ENCODE measurements at regions not wholly inside any gene's neighbourhood (a gene's known extent, or its start where the extent isn't known, plus 50 kb on each side); places are given as distances from the start of the nearest gene placed in this dataset.

- Histone ChIP-seq H3K27ac (replicated peaks) (no peak overlapping the region), H3K27me3 (ENCODE audit: insufficient read depth, poor library complexity, severe bottlenecking) (no peaks in the 10 kb centered on the region), H3K4me3 (replicated peaks; ENCODE audit: insufficient read depth, low read length) (no peak overlapping the region)
- no peak for TF ChIP-seq CTCF (IDR thresholded peaks at IDR 0.05; ENCODE audit: insufficient read depth, low read length)
- no peak for TF ChIP-seq GABPA (IDR thresholded peaks at IDR 0.05; ENCODE audit: low read depth)
- no peak for TF ChIP-seq SPI1 (IDR thresholded peaks at IDR 0.05; ENCODE audit: borderline replicate concordance, low read depth)
- TF ChIP-seq POLR2AphosphoS5 (IDR thresholded peaks at IDR 0.05; ENCODE audit: low read depth), result no peak
- no peak for DNase-seq (ENCODE audit: low read depth in 1 of 2, low spot score in 1 of 2)
Observed at GRCh38 chr2:147646818-147647468, 197.9 kb upstream of the ACVR2A start.

GRCh38 chr2:147644491-147644890, 200.3 kb upstream of the ACVR2A start:
- DNase-seq (ENCODE audit: low read depth in 1 of 2, low spot score in 1 of 2), result no peak
- H3K4me3 ChIP-seq (replicated peaks; ENCODE audit: insufficient read depth, low read length), result no peak overlapping the region

GRCh38 chr2:147642765-147643164, 202.1 kb upstream of the ACVR2A start:
- Histone ChIP-seq H3K4me3 (replicated peaks; ENCODE audit: insufficient read depth, low read length) (no peak overlapping the region), H3K27ac (replicated peaks) (no peak overlapping the region), H3K27me3 (ENCODE audit: insufficient read depth, poor library complexity, severe bottlenecking) (no peaks in the 10 kb centered on the region)
- TF ChIP-seq SPI1 (IDR thresholded peaks at IDR 0.05; ENCODE audit: borderline replicate concordance, low read depth), result no peak
- no peak for TF ChIP-seq GABPA (IDR thresholded peaks at IDR 0.05; ENCODE audit: low read depth)
- TF ChIP-seq REST (IDR thresholded peaks at IDR 0.05; ENCODE audit: insufficient replicate concordance, low read depth), result no peak
- TF ChIP-seq CTCF (IDR thresholded peaks at IDR 0.05; ENCODE audit: insufficient read depth, low read length), result no peak
- TF ChIP-seq POLR2AphosphoS5 (IDR thresholded peaks at IDR 0.05; ENCODE audit: low read depth), result no peak
- DNase-seq (ENCODE audit: low read depth in 1 of 2, low spot score in 1 of 2), result no peak

More at GRCh38 chr2:147644491-147644890, 200.3 kb upstream of the ACVR2A start:
- Histone ChIP-seq H3K27me3 (ENCODE audit: insufficient read depth, poor library complexity, severe bottlenecking) (no peaks in the 10 kb centered on the region), H3K27ac (replicated peaks) (no peak overlapping the region)
- TF ChIP-seq REST (IDR thresholded peaks at IDR 0.05; ENCODE audit: insufficient replicate concordance, low read depth), result no peak
- TF ChIP-seq GABPA (IDR thresholded peaks at IDR 0.05; ENCODE audit: low read depth), result no peak
- TF ChIP-seq CTCF (IDR thresholded peaks at IDR 0.05; ENCODE audit: insufficient read depth, low read length), result no peak
- no peak for TF ChIP-seq POLR2AphosphoS5 (IDR thresholded peaks at IDR 0.05; ENCODE audit: low read depth)
- TF ChIP-seq SPI1 (IDR thresholded peaks at IDR 0.05; ENCODE audit: borderline replicate concordance, low read depth), result no peak

- H3K4me3 ChIP-seq (replicated peaks; ENCODE audit: insufficient read depth, low read length), result no peak overlapping the region
- DNase-seq (ENCODE audit: low read depth in 1 of 2, low spot score in 1 of 2), result no peak
- no peak for TF ChIP-seq SPI1 (IDR thresholded peaks at IDR 0.05; ENCODE audit: borderline replicate concordance, low read depth)
- no peak for TF ChIP-seq POLR2AphosphoS5 (IDR thresholded peaks at IDR 0.05; ENCODE audit: low read depth)
- TF ChIP-seq REST (IDR thresholded peaks at IDR 0.05; ENCODE audit: insufficient replicate concordance, low read depth), result no peak
- no peak for TF ChIP-seq GABPA (IDR thresholded peaks at IDR 0.05; ENCODE audit: low read depth)
- TF ChIP-seq CTCF (IDR thresholded peaks at IDR 0.05; ENCODE audit: insufficient read depth, low read length), result no peak
- H3K27me3 ChIP-seq (ENCODE audit: insufficient read depth, poor library complexity, severe bottlenecking), result no peaks in the 10 kb centered on the region
- H3K27ac ChIP-seq (replicated peaks), result no peak overlapping the region
Observed at GRCh38 chr2:147641651-147642050, 203.2 kb upstream of the ACVR2A start.

Measured in HL-60 (cell line).